NCI-H2107 treated with DMSO at 0.1 percent for 48 hours (cell line): ENCODE measurements at regions not wholly inside any gene's neighbourhood (a gene's known extent, or its start where the extent isn't known, plus 50 kb on each side); places are given as distances from the start of the nearest gene placed in this dataset.
"Not testable (repeated sequence)": the region's sequence is repeated elsewhere in the genome, so short reads cannot be mapped to it uniquely, and the experiment has no call there.

ENCODE experiments used
- DNase-seq: peaks from one replicate; lab custom pipeline; 2025; ENCODE audit not compliant: unreplicated experiment; lab: John Stamatoyannopoulos, UW

GRCh38 chr6:167688123-167688522 is 138.6 kb upstream of the AFDN start:
- no peak for DNase-seq

- no peak for DNase-seq
Observed at GRCh38 chr6:167689278-167689677, 137.4 kb upstream of the AFDN start.

- DNase-seq, result no peak
Observed at GRCh38 chr6:167689751-167690150, 137.0 kb upstream of the AFDN start.

GRCh38 chr6:167690167-167690922 is 136.4 kb upstream of the AFDN start:
- not testable (repeated sequence) for DNase-seq

GRCh38 chr6:167690931-167691330 is 135.8 kb upstream of the AFDN start:
- DNase-seq, result no peak

- no peak for DNase-seq
Observed at GRCh38 chr6:167691533-167692312, 135.0 kb upstream of the AFDN start.

- DNase-seq, result not testable (repeated sequence)
Observed at GRCh38 chr6:167693478-167693877, 133.2 kb upstream of the AFDN start.

GRCh38 chr6:167695831-167696230 is 130.9 kb upstream of the AFDN start:
- DNase-seq, result no peak

GRCh38 chr6:167696296-167696695 is 130.4 kb upstream of the AFDN start:
- no peak for DNase-seq

- no peak for DNase-seq
Observed at GRCh38 chr6:167697316-167697715, 129.4 kb upstream of the AFDN start.

GRCh38 chr6:167698540-167698939 is 128.2 kb upstream of the AFDN start:
- no peak for DNase-seq

GRCh38 chr6:167699141-167699931 is 127.4 kb upstream of the AFDN start:
- no peak for DNase-seq

- no peak for DNase-seq
Observed at GRCh38 chr6:167700199-167700598, 126.5 kb upstream of the AFDN start.

- no peak for DNase-seq
Observed at GRCh38 chr6:167701010-167701409, 125.7 kb upstream of the AFDN start.

GRCh38 chr6:167702241-167702827 is 124.4 kb upstream of the AFDN start:
- peak; percentile 65 for DNase-seq

GRCh38 chr6:167703347-167703746 is 123.4 kb upstream of the AFDN start:
- DNase-seq, result no peak

GRCh38 chr6:167703781-167704180 is 122.9 kb upstream of the AFDN start:
- DNase-seq, result no peak

GRCh38 chr6:167704396-167704901 is 122.3 kb upstream of the AFDN start:
- DNase-seq, result no peak

GRCh38 chr6:167705211-167705750 is 121.4 kb upstream of the AFDN start:
- no peak for DNase-seq

- peak; percentile 85 for DNase-seq
Observed at GRCh38 chr6:167706313-167707109, 120.2 kb upstream of the AFDN start.
